GM20000 (cell line): ENCODE measurements at regions not wholly inside any gene's neighbourhood (a gene's known extent, or its start where the extent isn't known, plus 50 kb on each side); places are given as distances from the start of the nearest gene placed in this dataset.

Experiments used
- DNase-seq: peaks from one replicate; pipeline ENCODE4 v3.0.0; 2012; ENCODE audit warnings: low spot score
- TF ChIP-seq, protein P1 (sequence below): IDR thresholded peaks from 2 replicates; pipeline ENCODE4 v1.5.1; 2012; ENCODE audit warnings: mild to moderate bottlenecking, control low read depth; ENCODE audit errors: extremely low read depth, missing control alignments

DNA sequence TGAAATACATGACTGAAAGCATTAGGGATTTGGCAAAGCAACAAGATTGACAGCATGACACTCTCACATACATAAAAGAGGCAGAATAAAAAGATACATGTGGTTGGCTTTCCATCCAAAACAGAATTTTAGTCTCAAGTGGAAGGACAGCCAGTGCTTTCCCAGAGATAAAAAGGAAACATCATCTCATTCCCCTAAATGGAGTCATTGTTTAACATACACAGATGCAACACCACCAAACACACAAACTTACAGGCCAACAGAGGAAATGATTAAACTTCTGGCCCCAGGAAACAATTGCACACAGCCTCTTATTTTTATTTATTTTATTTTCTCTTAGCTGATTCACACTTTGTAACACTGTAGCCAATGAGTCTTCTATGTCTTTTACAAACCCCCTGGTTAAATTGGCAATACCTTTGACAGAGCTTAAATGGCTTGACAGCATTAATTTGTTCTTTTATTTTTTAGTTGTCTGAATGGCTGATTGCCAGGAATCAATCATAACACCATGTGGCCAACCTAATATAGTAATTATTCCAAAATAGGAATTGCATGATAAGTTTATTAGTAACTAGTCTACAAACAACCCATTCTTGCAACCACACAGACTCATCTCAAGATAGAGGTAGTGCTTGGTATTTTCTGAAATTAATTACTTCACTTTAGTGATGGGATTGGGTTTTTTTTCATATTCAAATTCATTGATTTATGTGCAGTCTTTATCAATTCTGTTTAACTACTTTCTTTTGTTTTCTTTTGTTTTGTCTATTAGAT is 190.5 kb downstream of the RND3 start:
- no peak for DNase-seq
- TF ChIP-seq, protein P1, sequence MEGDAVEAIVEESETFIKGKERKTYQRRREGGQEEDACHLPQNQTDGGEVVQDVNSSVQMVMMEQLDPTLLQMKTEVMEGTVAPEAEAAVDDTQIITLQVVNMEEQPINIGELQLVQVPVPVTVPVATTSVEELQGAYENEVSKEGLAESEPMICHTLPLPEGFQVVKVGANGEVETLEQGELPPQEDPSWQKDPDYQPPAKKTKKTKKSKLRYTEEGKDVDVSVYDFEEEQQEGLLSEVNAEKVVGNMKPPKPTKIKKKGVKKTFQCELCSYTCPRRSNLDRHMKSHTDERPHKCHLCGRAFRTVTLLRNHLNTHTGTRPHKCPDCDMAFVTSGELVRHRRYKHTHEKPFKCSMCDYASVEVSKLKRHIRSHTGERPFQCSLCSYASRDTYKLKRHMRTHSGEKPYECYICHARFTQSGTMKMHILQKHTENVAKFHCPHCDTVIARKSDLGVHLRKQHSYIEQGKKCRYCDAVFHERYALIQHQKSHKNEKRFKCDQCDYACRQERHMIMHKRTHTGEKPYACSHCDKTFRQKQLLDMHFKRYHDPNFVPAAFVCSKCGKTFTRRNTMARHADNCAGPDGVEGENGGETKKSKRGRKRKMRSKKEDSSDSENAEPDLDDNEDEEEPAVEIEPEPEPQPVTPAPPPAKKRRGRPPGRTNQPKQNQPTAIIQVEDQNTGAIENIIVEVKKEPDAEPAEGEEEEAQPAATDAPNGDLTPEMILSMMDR = no peak

GRCh38 chr2:150295544-150295943 is 191.9 kb downstream of the RND3 start:
- no peak for DNase-seq
- TF ChIP-seq, protein P1 = no peak

DNA sequence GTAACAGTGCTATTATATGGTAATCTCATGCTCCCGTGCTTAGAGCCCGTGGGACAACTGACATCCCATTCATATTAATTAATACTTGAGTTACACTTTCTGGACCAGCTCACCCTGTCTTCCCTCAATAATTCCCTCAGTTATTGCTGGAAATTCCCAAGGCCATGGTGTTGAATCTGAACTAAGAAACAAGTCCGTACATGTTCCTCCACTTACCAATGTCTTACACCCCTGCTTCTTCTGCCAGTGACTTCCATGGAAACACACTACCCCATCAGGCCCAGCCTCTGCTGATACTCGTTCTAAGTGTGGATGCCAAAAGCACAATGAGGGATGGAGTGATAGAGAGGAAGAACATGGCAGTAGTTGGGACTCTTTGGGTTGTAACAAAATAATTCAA is 193.7 kb downstream of the RND3 start:
- TF ChIP-seq, protein P1 = no peak

DNA sequence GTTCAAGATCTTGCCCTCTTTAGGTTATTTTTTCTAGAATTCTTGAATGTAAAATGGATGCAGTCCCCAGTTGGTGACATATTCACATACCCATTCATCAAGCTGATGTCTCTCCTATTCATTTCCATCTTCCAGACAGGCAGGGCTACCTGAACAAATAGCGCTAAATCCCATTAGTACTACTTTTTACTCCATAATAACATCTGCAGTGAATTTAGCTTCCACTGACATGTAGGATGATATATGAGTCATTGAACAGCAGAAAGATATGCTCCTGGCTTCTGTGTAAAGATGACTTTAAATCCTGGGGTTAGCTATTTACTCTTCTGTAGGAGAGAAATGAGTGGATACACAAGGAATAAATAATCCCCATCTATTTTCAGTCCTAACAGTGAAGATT is 194.7 kb downstream of the RND3 start:
- no peak for DNase-seq
- TF ChIP-seq, protein P1 = no peak

More for the DNA sequence above, 193.7 kb downstream of the RND3 start:
- no peak for DNase-seq

- no peak for DNase-seq
- TF ChIP-seq, protein P1 = no peak
These were observed 195.3 kb downstream of the RND3 start for GRCh38 chr2:150292192-150292591.

- DNase-seq = no peak
- TF ChIP-seq, protein P1 = no peak
These were observed 200.6 kb downstream of the RND3 start for GRCh38 chr2:150286730-150287362.

GRCh38 chr2:150284116-150284515 is 203.4 kb downstream of the RND3 start:
- no peak for DNase-seq
- TF ChIP-seq, protein P1 = no peak
